ENCODE measurements at regions not wholly inside any gene's neighbourhood (a gene's known extent, or its start where the extent isn't known, plus 50 kb on each side); places are given as distances from the start of the nearest gene placed in this dataset.

DNA sequence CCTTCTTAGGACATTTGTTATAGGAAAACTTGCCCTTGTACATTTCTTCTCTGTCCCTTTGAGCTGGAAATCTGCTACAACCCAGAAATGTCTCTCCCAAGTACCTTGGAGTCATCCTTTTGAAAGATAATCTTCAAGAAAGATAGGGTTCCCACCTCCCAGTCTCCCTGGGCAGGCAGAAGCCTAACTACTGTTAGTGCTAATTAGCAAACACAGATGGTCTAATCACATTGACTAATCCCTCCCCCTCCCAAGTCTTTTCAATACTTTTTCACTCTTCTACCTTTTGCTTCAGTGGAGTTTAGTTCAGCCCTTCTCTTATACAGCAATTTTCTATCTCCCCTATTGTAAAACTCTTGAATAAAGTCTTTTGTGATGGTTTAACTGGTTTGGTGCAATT, 129.8 kb upstream of the PPFIA2 start:
- Mint-ChIP-seq H3K27ac (ENCODE audit: unreplicated experiment) (no peak overlapping the region), H3K4me3 (ENCODE audit: unreplicated experiment) (no peak overlapping the region), H3K9me3 (ENCODE audit: unreplicated experiment) (peaks cover 3% of the 10 kb centered on the region), H3K27me3 (ENCODE audit: unreplicated experiment) (no peaks in the 10 kb centered on the region), H3K4me1 (ENCODE audit: low read depth, unreplicated experiment) (peaks cover 2% of the 10 kb centered on the region), H3K36me3 (ENCODE audit: unreplicated experiment) (peaks cover 4% of the 10 kb centered on the region)
- no peak for TF ChIP-seq CTCF (IDR thresholded peaks at IDR 0.05; ENCODE audit: partially characterized antibody, unreplicated experiment)
- DNase-seq = no peak

- DNase-seq = no peak
Measured at GRCh38 chr12:81888106-81888740, 129.1 kb upstream of the PPFIA2 start.

DNA sequence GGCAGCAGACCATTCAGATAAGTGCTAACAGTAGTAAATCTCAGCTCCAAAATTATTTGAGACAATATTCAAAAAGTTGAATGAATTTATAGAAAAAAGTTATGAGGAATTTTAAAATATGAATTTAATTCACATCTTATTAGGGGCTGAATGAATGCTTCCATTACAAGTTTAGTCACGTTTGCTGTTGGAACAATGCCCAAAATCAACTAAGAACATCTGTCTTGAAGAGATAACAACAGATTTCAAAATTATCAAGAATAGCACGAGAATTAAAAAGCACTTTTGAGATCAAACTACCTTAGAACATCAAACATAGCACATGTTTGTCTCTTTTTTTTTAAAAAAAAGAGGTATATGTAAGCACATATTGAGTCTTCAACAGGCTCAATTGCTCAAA, 115.4 kb upstream of the PPFIA2 start:
- H3K27ac Mint-ChIP-seq (ENCODE audit: unreplicated experiment) = no peak overlapping the region
- no peaks in the 10 kb centered on the region for H3K27me3 Mint-ChIP-seq (ENCODE audit: unreplicated experiment)
- H3K36me3 Mint-ChIP-seq (ENCODE audit: unreplicated experiment) = no peaks in the 10 kb centered on the region
- no peaks in the 10 kb centered on the region for H3K9me3 Mint-ChIP-seq (ENCODE audit: unreplicated experiment)
- H3K4me1 Mint-ChIP-seq (ENCODE audit: low read depth, unreplicated experiment) = no peaks in the 10 kb centered on the region
- H3K4me3 Mint-ChIP-seq (ENCODE audit: unreplicated experiment) = no peak overlapping the region
- TF ChIP-seq CTCF (IDR thresholded peaks at IDR 0.05; ENCODE audit: partially characterized antibody, unreplicated experiment) = no peak
- no peak for DNase-seq

More at GRCh38 chr12:81888106-81888740, 129.1 kb upstream of the PPFIA2 start:
- no peak overlapping the region for H3K4me3 Mint-ChIP-seq (ENCODE audit: unreplicated experiment)
- peaks cover 4% of the 10 kb centered on the region for H3K36me3 Mint-ChIP-seq (ENCODE audit: unreplicated experiment)
- peaks cover 2% of the 10 kb centered on the region for H3K4me1 Mint-ChIP-seq (ENCODE audit: low read depth, unreplicated experiment)
- no peak overlapping the region for H3K27ac Mint-ChIP-seq (ENCODE audit: unreplicated experiment)
- H3K27me3 Mint-ChIP-seq (ENCODE audit: unreplicated experiment) = no peaks in the 10 kb centered on the region
- TF ChIP-seq CTCF (IDR thresholded peaks at IDR 0.05; ENCODE audit: partially characterized antibody, unreplicated experiment) = no peak
- peaks cover 3% of the 10 kb centered on the region for H3K9me3 Mint-ChIP-seq (ENCODE audit: unreplicated experiment)

GRCh38 chr12:81874166-81874565, 115.0 kb upstream of the PPFIA2 start:
- Mint-ChIP-seq H3K4me1 (ENCODE audit: low read depth, unreplicated experiment) (no peaks in the 10 kb centered on the region), H3K36me3 (ENCODE audit: unreplicated experiment) (no peaks in the 10 kb centered on the region), H3K27me3 (ENCODE audit: unreplicated experiment) (no peaks in the 10 kb centered on the region), H3K4me3 (ENCODE audit: unreplicated experiment) (no peak overlapping the region), H3K9me3 (ENCODE audit: unreplicated experiment) (no peaks in the 10 kb centered on the region), H3K27ac (ENCODE audit: unreplicated experiment) (no peak overlapping the region)
- no peak for DNase-seq
- TF ChIP-seq CTCF (IDR thresholded peaks at IDR 0.05; ENCODE audit: partially characterized antibody, unreplicated experiment) = no peak

DNA sequence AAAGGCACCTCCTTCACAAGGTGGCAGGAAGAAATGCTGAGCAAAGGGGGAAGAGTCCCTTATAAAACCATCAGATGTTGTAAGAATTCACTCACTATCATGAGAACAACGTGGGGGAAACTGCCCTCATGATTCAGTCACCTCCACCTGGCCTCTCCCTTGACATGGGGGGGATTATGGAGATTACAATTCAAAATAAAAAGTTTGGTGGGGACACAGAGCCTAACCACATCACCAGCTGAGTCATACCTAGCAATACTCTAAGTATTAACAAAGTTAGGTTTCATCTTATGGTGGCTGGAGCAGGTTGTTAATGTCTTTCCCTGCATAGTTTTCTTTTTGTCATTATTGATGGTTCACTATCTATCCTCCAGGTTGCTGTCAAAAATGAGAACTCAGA, 113.2 kb upstream of the PPFIA2 start:
- no peak for TF ChIP-seq CTCF (IDR thresholded peaks at IDR 0.05; ENCODE audit: partially characterized antibody, unreplicated experiment)
- no peaks in the 10 kb centered on the region for H3K36me3 Mint-ChIP-seq (ENCODE audit: unreplicated experiment)
- H3K27ac Mint-ChIP-seq (ENCODE audit: unreplicated experiment) = no peak overlapping the region
- no peaks in the 10 kb centered on the region for H3K9me3 Mint-ChIP-seq (ENCODE audit: unreplicated experiment)
- no peaks in the 10 kb centered on the region for H3K4me1 Mint-ChIP-seq (ENCODE audit: low read depth, unreplicated experiment)
- DNase-seq = no peak
- H3K4me3 Mint-ChIP-seq (ENCODE audit: unreplicated experiment) = no peak overlapping the region
- no peaks in the 10 kb centered on the region for H3K27me3 Mint-ChIP-seq (ENCODE audit: unreplicated experiment)
